GM12878 (cell line): ENCODE measurements at regions not wholly inside any gene's neighbourhood (a gene's known extent, or its start where the extent isn't known, plus 50 kb on each side); places are given as distances from the start of the nearest gene placed in this dataset.

Experiments used
- ATAC-seq: fragments of 200-7000 bp; cut with Tn5 transposase; 3 replicates; pipeline ENCODE4 v1.9.1; 2020; ENCODE audit warnings: mild to moderate bottlenecking, moderate library complexity
- BruUV-seq: library from RNA; stranded (reverse); fragments of 400-500 nt; replicated peaks from 2 replicates; lab custom pipeline; 2021; lab: Mats Ljungman, UMichigan
- CTCF ChIA-PET: fragments of 300-600 bp; sonication (Branson Sonifier 250); formaldehyde crosslinking; extraction: SDS; loops from one replicate; lab custom pipeline; 2021; ENCODE audit warnings: inconsistent platforms; lab: Yijun Ruan, JAX
- POLR2A ChIA-PET: fragments of 350-600 bp; formaldehyde crosslinking; extraction: SDS; loops from one replicate; lab custom pipeline; 2021; ENCODE audit warnings: inconsistent platforms; lab: Charles Lee
- RAD21 ChIA-PET: fragments of 300-600 bp; sonication (Branson Sonifier 250); formaldehyde crosslinking; loops from one replicate; lab custom pipeline; 2023; ENCODE audit warnings: antibody characterized with exemption; ENCODE audit not compliant: unreplicated experiment; lab: Charles Lee
- SMC1A ChIA-PET: fragments of 300-600 bp; sonication (Branson Sonifier 250); formaldehyde crosslinking; loops from one replicate; lab custom pipeline; 2023; ENCODE audit not compliant: unreplicated experiment, uncharacterized antibody; lab: Charles Lee
- DNase-seq: peaks from one replicate; pipeline ENCODE4 v3.0.0-alpha.2; 2011; ENCODE audit warnings: low read depth, low spot score
- FAIRE-seq: peaks from 3 replicates; lab custom pipeline; 2011; peaks lifted over from hg19 to GRCh38; lab: Jason Lieb, UNC
- H2AFZ ChIP-seq: 2 replicates; pipeline ENCODE4 v1.6.0; 2011; ENCODE audit warnings: low read depth, low read length, control low read depth; ENCODE audit not compliant: control insufficient read depth
- H3K27ac ChIP-seq: 2 replicates; pipeline ENCODE4 v1.5.1; 2011; ENCODE audit warnings: control low read depth; ENCODE audit not compliant: control insufficient read depth, insufficient read depth
- H3K27me3 ChIP-seq, 2 experiments: replicated peaks in 1 of 2; 2 replicates each; pipeline versions ENCODE4 v1.6.0 to v1.6.1; 2011; ENCODE audit warnings: low read length in 1 of 2; ENCODE audit not compliant: control insufficient read depth in 2 of 2, insufficient read depth in 2 of 2
- H3K36me3 ChIP-seq, 2 experiments: 2 replicates each; pipeline ENCODE4 v1.5.1; 2011; ENCODE audit warnings: low read length in 1 of 2; ENCODE audit not compliant: control insufficient read depth in 2 of 2, insufficient read depth in 2 of 2
- H3K4me1 ChIP-seq: 2 replicates; pipeline ENCODE4 v1.6.1; 2011; ENCODE audit warnings: mild to moderate bottlenecking, low read length, moderate library complexity, mixed read lengths; ENCODE audit not compliant: control insufficient read depth, insufficient read depth
- H3K4me2 ChIP-seq: 2 replicates; pipeline ENCODE4 v1.6.0; 2011; ENCODE audit warnings: control low read depth; ENCODE audit not compliant: control insufficient read depth, insufficient read depth
- H3K4me3 ChIP-seq: fragments of 200-600 bp; sonication (generic); 2 replicates; pipeline ENCODE4 v1.5.1; 2016
- H3K79me2 ChIP-seq: 2 replicates; pipeline ENCODE4 v1.6.0; 2011; ENCODE audit warnings: low read length; ENCODE audit not compliant: control insufficient read depth, insufficient read depth
- H3K9ac ChIP-seq: 2 replicates; pipeline ENCODE4 v1.8.0; 2011; ENCODE audit warnings: low read length, control low read depth, mixed read lengths; ENCODE audit not compliant: control insufficient read depth, insufficient read depth
- H3K9me3 ChIP-seq: replicated peaks from 3 replicates; pipeline ENCODE4 v1.5.1; 2011; ENCODE audit warnings: mild to moderate bottlenecking, low read length; ENCODE audit not compliant: control insufficient read depth, insufficient read depth
- H4K20me1 ChIP-seq: 2 replicates; pipeline ENCODE4 v1.6.0; 2011; ENCODE audit not compliant: control insufficient read depth, insufficient read depth
- CHD4 ChIP-seq: fragments of 200-600 bp; sonication (generic); IDR thresholded peaks from 2 replicates; pipeline ENCODE4 v1.6.1; 2016; ENCODE audit warnings: mild to moderate bottlenecking
- EP300 ChIP-seq, 2 experiments: fragments of 150-350 bp in 1 of 2; IDR thresholded peaks; 2 replicates each; pipeline ENCODE4 v1.6.1; 2011 to 2012; ENCODE audit warnings: low read depth in 2 of 2, low read length in 2 of 2, borderline replicate concordance in 1 of 2, improper control_type of control experiment in 1 of 2, inconsistent platforms in 1 of 2; ENCODE audit not compliant: control insufficient read depth in 1 of 2
- IRF5 ChIP-seq: fragments of 450-650 bp; IDR thresholded peaks from 2 replicates; pipeline ENCODE4 v1.6.1; 2017; ENCODE audit warnings: borderline replicate concordance
- MLLT1 ChIP-seq: fragments of 450-650 bp; IDR thresholded peaks from 2 replicates; pipeline ENCODE4 v1.6.1; 2016; ENCODE audit warnings: mild to moderate bottlenecking
- NFXL1 ChIP-seq: fragments of 450-650 bp; IDR thresholded peaks from 2 replicates; pipeline ENCODE4 v1.6.1; 2017; ENCODE audit warnings: antibody characterized with exemption, mild to moderate bottlenecking, borderline replicate concordance
- POU2F2 ChIP-seq: IDR thresholded peaks from 3 replicates; pipeline ENCODE4 v1.6.1; 2011; ENCODE audit warnings: low read depth, mild to moderate bottlenecking, low read length, borderline replicate concordance
- TCF7 ChIP-seq: IDR thresholded peaks from 2 replicates; pipeline ENCODE4 v1.6.1; 2014; ENCODE audit warnings: antibody characterized with exemption, borderline replicate concordance
- USF1 ChIP-seq: IDR thresholded peaks from 2 replicates; pipeline ENCODE4 v1.6.1; 2011; ENCODE audit warnings: borderline replicate concordance, low read depth, mild to moderate bottlenecking, moderate library complexity, mixed read lengths, low read length; ENCODE audit not compliant: insufficient read depth; ENCODE audit errors: extremely low read length
- WGBS: methylation state at CpG from one replicate; pipeline ENCODE4 v1.1.6; 2016; ENCODE audit warnings: low lambda C conversion rate; ENCODE audit not compliant: insufficient replicate concordance, insufficient coverage; ENCODE audit errors: missing lambda C conversion rate; 5-methylcytosine and 5-hydroxymethylcytosine counted together
- in situ Hi-C: fragments of 300-500 bp; cut with MboI; formaldehyde crosslinking; loops from 9 replicates; pipeline ENCODE4 v1.14.3; 2018; ENCODE audit warnings: mixed read lengths
- intact Hi-C: fragments of 100-400 bp; cut with micrococcal nuclease; formaldehyde crosslinking; loops from one replicate; pipeline ENCODE4 v1.14.2; 2022; ENCODE audit not compliant: unreplicated experiment

- SMC1A ChIA-PET: no interaction called here
- H3K27me3 ChIP-seq: no peaks in the 10 kb centered on the region
- H4K20me1 ChIP-seq: no peaks in the 10 kb centered on the region
- ATAC-seq (no peak), FAIRE-seq (no peak), DNase-seq (no peak)
- no peaks in the 10 kb centered on the region for H3K36me3 ChIP-seq
- POLR2A ChIA-PET: no interaction called here
- no peaks in the 10 kb centered on the region for H3K9me3 ChIP-seq
- WGBS: 54% methylated on average over 4 of the region's 4 CpGs
- no peak overlapping the region for H3K4me3 ChIP-seq
- no peak overlapping the region for H3K9ac ChIP-seq
- in situ Hi-C loops: no loop called here
- H2AFZ ChIP-seq: no peak overlapping the region
- intact Hi-C loops: no loop called here
- no peak overlapping the region for H3K4me2 ChIP-seq
- no peak for TF ChIP-seq TCF7
- no peak for TF ChIP-seq NFXL1
- TF ChIP-seq USF1: no peak
- no peak for TF ChIP-seq POU2F2
- TF ChIP-seq CHD4: no peak
- TF ChIP-seq EP300 (IDR thresholded peaks at IDR 0.05; ENCODE audit: borderline replicate concordance in 1 of 2, control insufficient read depth in 1 of 2, low read depth in 2 of 2, low read length in 2 of 2): no peak
- H3K27ac ChIP-seq: no peak overlapping the region
- H3K4me1 ChIP-seq: no peaks in the 10 kb centered on the region
- CTCF ChIA-PET: no interaction called here
- BruUV-seq: no TSS peak
- RAD21 ChIA-PET: no interaction called here
- H3K79me2 ChIP-seq: no peaks in the 10 kb centered on the region
These were observed 112.8 kb downstream of the BTBD3 start for GRCh38 chr20:12030470-12030869.

- no peaks in the 10 kb centered on the region for H4K20me1 ChIP-seq
- BruUV-seq: no TSS peak
- no peak overlapping the region for H3K4me3 ChIP-seq
- no peaks in the 10 kb centered on the region for H3K79me2 ChIP-seq
- no peak overlapping the region for H3K4me2 ChIP-seq
- no peaks in the 10 kb centered on the region for H3K36me3 ChIP-seq
- ChIA-PET SMC1A (interaction anchor here (1.0 to 1.2 kb wide), 2 partner anchors 103 to 139 kb away, joined by 3 read pairs; no protein-coding TSS in a partner anchor), CTCF (interaction anchor here (1.4 to 2.9 kb wide), 3 partner anchors 7 to 24 kb away, joined by 3 to 15 read pairs (median 7); no protein-coding TSS in a partner anchor), RAD21 (no interaction called here), POLR2A (interaction anchor here (0.7 kb wide), 1 partner anchor 278 kb away, joined by 3 read pairs; no protein-coding TSS in a partner anchor)
- no peak overlapping the region for H3K9ac ChIP-seq
- in situ Hi-C loops: no loop called here
- H3K27ac ChIP-seq: no peak overlapping the region
- FAIRE-seq (no peak), DNase-seq (no peak), ATAC-seq (no peak)
- TF ChIP-seq IRF5: no peak
- peak; percentile 62; the same call in 1 of the 2 replicates for TF ChIP-seq MLLT1
- 0% methylated on average over 2 of the region's 2 CpGs for WGBS
- intact Hi-C loops: no loop called here
- no peaks in the 10 kb centered on the region for H3K27me3 ChIP-seq
- no peaks in the 10 kb centered on the region for H3K4me1 ChIP-seq
- no peak overlapping the region for H2AFZ ChIP-seq
- H3K9me3 ChIP-seq: no peaks in the 10 kb centered on the region
These were observed 118.4 kb downstream of the BTBD3 start for GRCh38 chr20:12036142-12036541.
